Activated T-cell treated with anti-CD3 and anti-CD28 coated beads for 4 hours (primary cell): ENCODE measurements at regions not wholly inside any gene's neighbourhood (a gene's known extent, or its start where the extent isn't known, plus 50 kb on each side); places are given as distances from the start of the nearest gene placed in this dataset.
A peak's percentile ranks its signal among the peaks of the same experiment; 100 is the strongest.
"Not testable (repeated sequence)": the region's sequence is repeated elsewhere in the genome, so short reads cannot be mapped to it uniquely, and the experiment has no call there.

Experiments used
- DNase-seq: peaks from one replicate; pipeline ENCODE4 v3.0.0-alpha.2; 2020

- not testable (repeated sequence) for DNase-seq
Observed at GRCh38 chr4:3631544-3632266, 99.5 kb upstream of the LRPAP1 start.

- no peak for DNase-seq
Observed at GRCh38 chr4:3630598-3631543, 98.6 kb upstream of the LRPAP1 start.

- DNase-seq: no peak
Observed at GRCh38 chr4:3630136-3630597, 97.9 kb upstream of the LRPAP1 start.

GRCh38 chr4:3629665-3630064 lies 97.4 kb upstream of the LRPAP1 start:
- DNase-seq: no peak

- not testable (repeated sequence) for DNase-seq
Observed at GRCh38 chr4:3629176-3629575, 97.0 kb upstream of the LRPAP1 start.

- no peak for DNase-seq
Observed at GRCh38 chr4:3628868-3629175, 96.6 kb upstream of the LRPAP1 start.

GRCh38 chr4:3627967-3628867 lies 96.0 kb upstream of the LRPAP1 start:
- DNase-seq: not testable (repeated sequence)

GRCh38 chr4:3627456-3627855 lies 95.2 kb upstream of the LRPAP1 start:
- not testable (repeated sequence) for DNase-seq

GRCh38 chr4:3626131-3626884 lies 94.1 kb upstream of the LRPAP1 start:
- DNase-seq: not testable (repeated sequence)

GRCh38 chr4:3625286-3625875 lies 93.2 kb upstream of the LRPAP1 start:
- not testable (repeated sequence) for DNase-seq

- DNase-seq: peak; percentile 1
Observed at GRCh38 chr4:3623809-3624329, 91.6 kb upstream of the LRPAP1 start.

GRCh38 chr4:3623106-3623505 lies 90.9 kb upstream of the LRPAP1 start:
- DNase-seq: no peak

- not testable (repeated sequence) for DNase-seq
Observed at GRCh38 chr4:3620365-3620764, 88.1 kb upstream of the LRPAP1 start.

GRCh38 chr4:3619698-3620097 lies 87.5 kb upstream of the LRPAP1 start:
- not testable (repeated sequence) for DNase-seq

GRCh38 chr4:3618341-3618740 lies 86.1 kb upstream of the LRPAP1 start:
- not testable (repeated sequence) for DNase-seq

- no peak for DNase-seq
Observed at GRCh38 chr4:3615386-3616286, 83.4 kb upstream of the LRPAP1 start.

- DNase-seq: no peak
Observed at GRCh38 chr4:3614731-3614980, 82.4 kb upstream of the LRPAP1 start.

GRCh38 chr4:3613967-3614730 lies 81.9 kb upstream of the LRPAP1 start:
- no peak for DNase-seq

- DNase-seq: no peak
Observed at GRCh38 chr4:3612934-3613333, 80.7 kb upstream of the LRPAP1 start.

GRCh38 chr4:3612281-3612680 lies 80.1 kb upstream of the LRPAP1 start:
- DNase-seq: no peak
